A549 (cell line): ENCODE measurements at regions not wholly inside any gene's neighbourhood (a gene's known extent, or its start where the extent isn't known, plus 50 kb on each side); places are given as distances from the start of the nearest gene placed in this dataset.

Experiments
- ATAC-seq, 2 experiments: fragments of 200-7000 bp in 1 of 2; fragments of >200 bp in 1 of 2; cut with Nextera tagmentation in 1 of 2; cut with Tn5 transposase in 1 of 2; 3 replicates each; pipeline versions ENCODE4 v1.8.0 to v1.9.1; 2018 to 2020; ENCODE audit warnings: mild to moderate bottlenecking in 1 of 2, moderate library complexity in 1 of 2
- CTCF ChIA-PET: fragments of 300-600 bp; sonication (Branson Sonifier 250); formaldehyde crosslinking; extraction: SDS; loops from one replicate; lab custom pipeline; 2021; ENCODE audit warnings: antibody characterized with exemption, inconsistent platforms; lab: Yijun Ruan, JAX
- POLR2A ChIA-PET: fragments of 350-600 bp; formaldehyde crosslinking; extraction: SDS; loops from one replicate; lab custom pipeline; 2021; ENCODE audit warnings: antibody characterized with exemption, inconsistent platforms; lab: Yijun Ruan, JAX
- DNase-seq, 2 experiments: peaks; one replicate each; pipeline versions ENCODE4 v3.0.0 to v3.0.0-alpha.2; 2011 to 2016; ENCODE audit warnings: low read depth in 1 of 2, low spot score in 1 of 2
- FAIRE-seq: peaks from 2 replicates; lab custom pipeline; 2011; peaks lifted over from hg19 to GRCh38; lab: Jason Lieb, UNC
- H3K27ac ChIP-seq, 2 experiments: fragments of >200 bp; sonication (Bioruptor Twin); formaldehyde crosslinking; 3 replicates each; pipeline ENCODE4 v1.5.1; 2016 to 2017
- H3K4me1 ChIP-seq: fragments of >200 bp; sonication (Bioruptor Twin); formaldehyde crosslinking; 3 replicates; pipeline ENCODE4 v1.6.1; 2016
- H3K4me2 ChIP-seq: fragments of >200 bp; sonication (Bioruptor Twin); formaldehyde crosslinking; 3 replicates; pipeline ENCODE4 v1.6.1; 2016
- H3K4me3 ChIP-seq: fragments of >200 bp; sonication (Bioruptor Twin); formaldehyde crosslinking; 3 replicates; pipeline ENCODE4 v1.5.1; 2016
- H3K9me3 ChIP-seq: fragments of >200 bp; sonication (Bioruptor Twin); formaldehyde crosslinking; 3 replicates; pipeline ENCODE4 v1.6.1; 2016
- CBX8 ChIP-seq: fragments of 200-600 bp; sonication (generic); IDR thresholded peaks from 2 replicates; pipeline ENCODE4 v1.6.1; 2016
- CHD4 ChIP-seq: fragments of 200-600 bp; sonication (generic); IDR thresholded peaks from 2 replicates; pipeline ENCODE4 v1.6.1; 2016; ENCODE audit warnings: antibody characterized with exemption, mild to moderate bottlenecking, borderline replicate concordance
- EHF ChIP-seq: fragments of 250-450 bp; sonication (Bioruptor Pico); IDR thresholded peaks from 2 replicates; pipeline ENCODE4 v1.5.0; 2020; ENCODE audit warnings: mild to moderate bottlenecking
- EHMT2 ChIP-seq: fragments of 200-600 bp; sonication (generic); IDR thresholded peaks from 2 replicates; pipeline ENCODE4 v1.6.1; 2016; ENCODE audit warnings: antibody characterized with exemption, low read depth, mild to moderate bottlenecking, moderate library complexity
- HDAC2 ChIP-seq: fragments of 200-600 bp; sonication (generic); IDR thresholded peaks from 2 replicates; pipeline ENCODE4 v1.6.1; 2016
- HOXA7 ChIP-seq: fragments of 250-450 bp; sonication (Bioruptor Pico); IDR thresholded peaks from 2 replicates; pipeline ENCODE4 v1.5.0; 2020; ENCODE audit warnings: mild to moderate bottlenecking, moderate library complexity
- HOXB13 ChIP-seq: fragments of 250-450 bp; sonication (Bioruptor Pico); IDR thresholded peaks from 2 replicates; pipeline ENCODE4 v1.5.0; 2020; ENCODE audit warnings: low read depth, mild to moderate bottlenecking, moderate library complexity
- MYC ChIP-seq: IDR thresholded peaks from 2 replicates; pipeline ENCODE4 v1.6.1; 2012; ENCODE audit warnings: mild to moderate bottlenecking, inconsistent platforms, low read length, improper control_type of control experiment, borderline replicate concordance
- PHF8 ChIP-seq: fragments of 200-600 bp; sonication (generic); IDR thresholded peaks from 2 replicates; pipeline ENCODE4 v1.6.1; 2016; ENCODE audit warnings: low read depth, mild to moderate bottlenecking, antibody characterized with exemption, moderate library complexity, borderline replicate concordance
- RAD21 ChIP-seq, 2 experiments: fragments of >200 bp in 1 of 2; sonication (Bioruptor Twin) in 1 of 2; formaldehyde crosslinking in 1 of 2; IDR thresholded peaks in 1 of 2; conservative IDR thresholded peaks in 1 of 2; 2 replicates in 1 of 2; 3 replicates in 1 of 2; pipeline ENCODE4 v1.6.1; 2012 to 2018; ENCODE audit warnings: inconsistent platforms in 1 of 2
- RCOR1 ChIP-seq: fragments of 150-350 bp; IDR thresholded peaks from 2 replicates; pipeline ENCODE4 v1.6.1; 2014; ENCODE audit warnings: antibody characterized with exemption, low read length, low read depth
- RFX5 ChIP-seq: fragments of 450-650 bp; IDR thresholded peaks from 2 replicates; pipeline ENCODE4 v1.7.1; 2014; ENCODE audit warnings: antibody characterized with exemption, mild to moderate bottlenecking, moderate library complexity
- TP53 ChIP-seq: fragments of 250-450 bp; sonication (Bioruptor Pico); IDR thresholded peaks from 2 replicates; pipeline ENCODE4 v1.5.0; 2021; ENCODE audit warnings: mild to moderate bottlenecking, moderate library complexity
- ZFP36 ChIP-seq: fragments of 450-650 bp; IDR thresholded peaks from 2 replicates; pipeline ENCODE4 v1.6.1; 2014; ENCODE audit warnings: borderline replicate concordance; ENCODE audit not compliant: partially characterized antibody
- ZNF302 ChIP-seq: fragments of 250-450 bp; sonication (Bioruptor Pico); IDR thresholded peaks from 2 replicates; pipeline ENCODE4 v1.9.0; 2021; ENCODE audit warnings: inconsistent platforms, mild to moderate bottlenecking, moderate library complexity
- whole genome bisulfite sequencing: methylation state at CpG from one replicate; pipeline ENCODE4 v1.1.6; 2017; ENCODE audit errors: missing lambda C conversion rate; 5-methylcytosine and 5-hydroxymethylcytosine counted together
- TF ChIP-seq, protein P1 (sequence below): IDR thresholded peaks from 2 replicates; pipeline ENCODE4 v1.6.1; 2012; ENCODE audit warnings: low read depth, borderline replicate concordance
- TF ChIP-seq, protein P2 (sequence below): fragments of 250-450 bp; sonication (Bioruptor Pico); IDR thresholded peaks from 2 replicates; pipeline ENCODE4 v1.5.0; 2020; ENCODE audit warnings: low read depth, mild to moderate bottlenecking, moderate library complexity
- TF ChIP-seq, protein P3 (sequence below): fragments of 250-450 bp; sonication (Bioruptor Pico); IDR thresholded peaks from 2 replicates; pipeline ENCODE4 v1.5.0; 2021; ENCODE audit warnings: mild to moderate bottlenecking, moderate library complexity, borderline replicate concordance
- TF ChIP-seq, protein P4 (sequence below): fragments of 450-650 bp; IDR thresholded peaks from 2 replicates; pipeline ENCODE4 v1.6.1; 2014; ENCODE audit warnings: antibody characterized with exemption
- TF ChIP-seq, protein P5 (sequence below): IDR thresholded peaks from 2 replicates; pipeline ENCODE4 v1.6.1; 2012
- TF ChIP-seq, protein P6 (sequence below): fragments of 200-600 bp; sonication (generic); IDR thresholded peaks from 2 replicates; pipeline ENCODE4 v1.6.1; 2016; ENCODE audit warnings: antibody characterized with exemption, mild to moderate bottlenecking, moderate library complexity

DNA sequence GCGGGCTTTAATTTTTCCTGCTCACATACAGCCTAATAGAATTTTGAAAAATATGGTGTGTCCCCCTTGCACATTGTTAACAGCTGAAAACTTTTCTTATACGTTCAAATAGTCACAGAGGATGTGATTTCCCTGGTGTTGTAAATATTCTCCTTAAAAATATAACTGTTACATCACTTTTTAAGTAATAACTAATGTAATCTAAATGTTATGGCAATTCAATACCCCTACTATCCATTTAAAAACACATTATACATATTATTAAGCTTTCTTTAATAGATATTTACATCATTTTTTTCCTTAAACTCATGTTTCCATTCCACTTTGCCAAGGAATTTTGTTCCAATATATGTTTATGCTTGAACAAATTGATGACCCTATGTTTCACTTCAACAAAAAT, 85.5 kb upstream of the S1PR1 start:
- DNase-seq (no peak), ATAC-seq (no peak), FAIRE-seq (no peak)
- ChIA-PET POLR2A (no interaction called here), CTCF (no interaction called here)
- Histone ChIP-seq H3K4me3 (no peak overlapping the region), H3K4me1 (no peaks in the 10 kb centered on the region), H3K4me2 (no peak overlapping the region), H3K27ac (no peak overlapping the region), H3K9me3 (no peaks in the 10 kb centered on the region)
- 69% methylated on average over 2 of the region's 2 CpGs for WGBS
- TF ChIP-seq, protein P1, sequence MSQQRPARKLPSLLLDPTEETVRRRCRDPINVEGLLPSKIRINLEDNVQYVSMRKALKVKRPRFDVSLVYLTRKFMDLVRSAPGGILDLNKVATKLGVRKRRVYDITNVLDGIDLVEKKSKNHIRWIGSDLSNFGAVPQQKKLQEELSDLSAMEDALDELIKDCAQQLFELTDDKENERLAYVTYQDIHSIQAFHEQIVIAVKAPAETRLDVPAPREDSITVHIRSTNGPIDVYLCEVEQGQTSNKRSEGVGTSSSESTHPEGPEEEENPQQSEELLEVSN = no peak
- TF ChIP-seq CHD4 = no peak
- TF ChIP-seq HOXB13 = no peak
- no peak for TF ChIP-seq EHMT2
- no peak for TF ChIP-seq HDAC2
- no peak for TF ChIP-seq RCOR1
- TF ChIP-seq, protein P2, sequence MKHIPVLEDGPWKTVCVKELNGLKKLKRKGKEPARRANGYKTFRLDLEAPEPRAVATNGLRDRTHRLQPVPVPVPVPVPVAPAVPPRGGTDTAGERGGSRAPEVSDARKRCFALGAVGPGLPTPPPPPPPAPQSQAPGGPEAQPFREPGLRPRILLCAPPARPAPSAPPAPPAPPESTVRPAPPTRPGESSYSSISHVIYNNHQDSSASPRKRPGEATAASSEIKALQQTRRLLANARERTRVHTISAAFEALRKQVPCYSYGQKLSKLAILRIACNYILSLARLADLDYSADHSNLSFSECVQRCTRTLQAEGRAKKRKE = no peak

DNA sequence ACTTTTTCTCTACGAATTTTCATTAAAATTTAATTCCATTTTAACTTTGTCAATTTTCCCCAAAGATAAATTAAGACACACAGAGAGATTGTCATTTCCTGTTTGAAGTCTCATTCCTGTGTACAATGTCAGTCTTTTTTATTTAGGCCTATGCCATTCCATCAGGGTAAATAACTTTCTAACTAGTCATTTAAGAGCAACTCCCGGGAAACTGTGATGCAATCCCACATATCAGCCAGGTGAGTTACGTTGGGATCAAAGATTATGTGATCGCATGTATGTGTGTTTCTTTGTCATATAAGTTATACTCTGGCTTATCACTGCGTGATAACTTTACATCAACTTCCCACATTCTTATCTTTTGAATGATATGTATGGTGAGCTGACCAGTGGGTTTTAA, 86.1 kb upstream of the S1PR1 start:
- Histone ChIP-seq H3K4me2 (no peak overlapping the region), H3K27ac (no peak overlapping the region), H3K4me1 (no peaks in the 10 kb centered on the region), H3K9me3 (no peaks in the 10 kb centered on the region), H3K4me3 (no peak overlapping the region)
- 43% methylated on average over 5 of the region's 5 CpGs for WGBS
- no peak for ATAC-seq
- no peak for TF ChIP-seq TP53 (CRISPR knock-in tag)
- TF ChIP-seq ZFP36 = no peak
- TF ChIP-seq MYC = no peak
- no peak for TF ChIP-seq ZNF302 (CRISPR knock-in tag)
- TF ChIP-seq, protein P3, sequence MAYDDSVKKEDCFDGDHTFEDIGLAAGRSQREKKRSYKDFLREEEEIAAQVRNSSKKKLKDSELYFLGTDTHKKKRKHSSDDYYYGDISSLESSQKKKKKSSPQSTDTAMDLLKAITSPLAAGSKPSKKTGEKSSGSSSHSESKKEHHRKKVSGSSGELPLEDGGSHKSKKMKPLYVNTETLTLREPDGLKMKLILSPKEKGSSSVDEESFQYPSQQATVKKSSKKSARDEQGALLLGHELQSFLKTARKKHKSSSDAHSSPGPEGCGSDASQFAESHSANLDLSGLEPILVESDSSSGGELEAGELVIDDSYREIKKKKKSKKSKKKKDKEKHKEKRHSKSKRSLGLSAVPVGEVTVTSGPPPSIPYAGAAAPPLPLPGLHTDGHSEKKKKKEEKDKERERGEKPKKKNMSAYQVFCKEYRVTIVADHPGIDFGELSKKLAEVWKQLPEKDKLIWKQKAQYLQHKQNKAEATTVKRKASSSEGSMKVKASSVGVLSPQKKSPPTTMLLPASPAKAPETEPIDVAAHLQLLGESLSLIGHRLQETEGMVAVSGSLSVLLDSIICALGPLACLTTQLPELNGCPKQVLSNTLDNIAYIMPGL (CRISPR knock-in tag) = no peak
- TF ChIP-seq HOXA7 (CRISPR knock-in tag) = no peak
- POLR2A ChIA-PET = no interaction called here
- CTCF ChIA-PET = no interaction called here
- no peak for FAIRE-seq
- DNase-seq = no peak

DNA sequence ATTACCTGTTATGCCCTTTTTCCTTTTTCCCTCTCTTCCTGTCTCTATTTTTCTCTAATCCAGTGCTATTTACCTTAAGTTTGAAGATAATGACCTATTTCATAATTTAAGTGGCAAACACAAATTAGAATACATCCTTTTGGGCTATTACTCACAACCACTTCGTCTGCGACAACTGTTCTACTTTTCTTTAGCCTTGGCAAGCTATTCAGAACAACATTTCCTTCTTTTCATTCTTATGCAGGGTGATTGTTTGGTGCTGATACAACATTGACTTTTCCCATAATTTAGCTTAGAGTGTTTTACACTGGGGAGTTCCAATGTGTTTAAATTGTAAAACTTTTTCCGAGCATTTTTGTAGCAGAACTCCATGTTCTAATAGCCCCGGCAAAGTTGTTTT, 86.6 kb upstream of the S1PR1 start:
- ChIA-PET CTCF (no interaction called here), POLR2A (no interaction called here)
- Histone ChIP-seq H3K9me3 (no peaks in the 10 kb centered on the region), H3K4me1 (no peaks in the 10 kb centered on the region), H3K27ac (no peak overlapping the region), H3K4me3 (no peak overlapping the region), H3K4me2 (no peak overlapping the region)
- TF ChIP-seq TP53 (CRISPR knock-in tag) (no peak), RAD21 (conservative IDR thresholded peaks at IDR 0.05 in 1 of 2, IDR thresholded peaks at IDR 0.05 in 1 of 2) (no peak), RFX5 (no peak), CBX8 (no peak)
- TF ChIP-seq, protein P1 = no peak
- FAIRE-seq = no peak
- WGBS = 86% methylated on average over 4 of the region's 4 CpGs
- DNase-seq = no peak
- ATAC-seq = no peak

DNA sequence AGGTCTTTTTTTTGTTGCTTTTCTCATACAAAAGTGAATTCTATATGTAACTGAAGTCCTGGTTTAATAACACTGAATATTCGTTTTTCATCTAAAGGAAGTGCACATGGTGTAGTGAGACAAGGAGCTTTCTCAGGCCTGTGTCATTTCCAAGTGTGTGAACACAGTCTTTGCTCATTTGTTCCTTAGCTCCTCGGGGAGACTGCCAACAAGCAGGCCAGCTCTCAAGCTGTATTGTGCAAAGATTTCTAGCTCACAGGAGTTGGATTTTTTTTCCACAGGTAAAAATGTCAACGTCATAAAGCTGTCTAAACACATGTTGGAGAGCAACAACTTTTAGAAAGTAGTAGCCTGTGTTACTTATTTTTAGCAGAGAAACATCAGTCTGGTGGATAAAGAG, 87.8 kb upstream of the S1PR1 start:
- FAIRE-seq = no peak
- TF ChIP-seq, protein P4, sequence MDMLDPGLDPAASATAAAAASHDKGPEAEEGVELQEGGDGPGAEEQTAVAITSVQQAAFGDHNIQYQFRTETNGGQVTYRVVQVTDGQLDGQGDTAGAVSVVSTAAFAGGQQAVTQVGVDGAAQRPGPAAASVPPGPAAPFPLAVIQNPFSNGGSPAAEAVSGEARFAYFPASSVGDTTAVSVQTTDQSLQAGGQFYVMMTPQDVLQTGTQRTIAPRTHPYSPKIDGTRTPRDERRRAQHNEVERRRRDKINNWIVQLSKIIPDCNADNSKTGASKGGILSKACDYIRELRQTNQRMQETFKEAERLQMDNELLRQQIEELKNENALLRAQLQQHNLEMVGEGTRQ = no peak
- TF ChIP-seq EHF (CRISPR knock-in tag) (no peak), EHMT2 (no peak), PHF8 (no peak)
- TF ChIP-seq, protein P5, sequence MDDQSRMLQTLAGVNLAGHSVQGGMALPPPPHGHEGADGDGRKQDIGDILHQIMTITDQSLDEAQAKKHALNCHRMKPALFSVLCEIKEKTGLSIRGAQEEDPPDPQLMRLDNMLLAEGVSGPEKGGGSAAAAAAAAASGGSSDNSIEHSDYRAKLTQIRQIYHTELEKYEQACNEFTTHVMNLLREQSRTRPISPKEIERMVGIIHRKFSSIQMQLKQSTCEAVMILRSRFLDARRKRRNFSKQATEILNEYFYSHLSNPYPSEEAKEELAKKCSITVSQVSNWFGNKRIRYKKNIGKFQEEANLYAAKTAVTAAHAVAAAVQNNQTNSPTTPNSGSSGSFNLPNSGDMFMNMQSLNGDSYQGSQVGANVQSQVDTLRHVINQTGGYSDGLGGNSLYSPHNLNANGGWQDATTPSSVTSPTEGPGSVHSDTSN = no peak
- TF ChIP-seq, protein P6, sequence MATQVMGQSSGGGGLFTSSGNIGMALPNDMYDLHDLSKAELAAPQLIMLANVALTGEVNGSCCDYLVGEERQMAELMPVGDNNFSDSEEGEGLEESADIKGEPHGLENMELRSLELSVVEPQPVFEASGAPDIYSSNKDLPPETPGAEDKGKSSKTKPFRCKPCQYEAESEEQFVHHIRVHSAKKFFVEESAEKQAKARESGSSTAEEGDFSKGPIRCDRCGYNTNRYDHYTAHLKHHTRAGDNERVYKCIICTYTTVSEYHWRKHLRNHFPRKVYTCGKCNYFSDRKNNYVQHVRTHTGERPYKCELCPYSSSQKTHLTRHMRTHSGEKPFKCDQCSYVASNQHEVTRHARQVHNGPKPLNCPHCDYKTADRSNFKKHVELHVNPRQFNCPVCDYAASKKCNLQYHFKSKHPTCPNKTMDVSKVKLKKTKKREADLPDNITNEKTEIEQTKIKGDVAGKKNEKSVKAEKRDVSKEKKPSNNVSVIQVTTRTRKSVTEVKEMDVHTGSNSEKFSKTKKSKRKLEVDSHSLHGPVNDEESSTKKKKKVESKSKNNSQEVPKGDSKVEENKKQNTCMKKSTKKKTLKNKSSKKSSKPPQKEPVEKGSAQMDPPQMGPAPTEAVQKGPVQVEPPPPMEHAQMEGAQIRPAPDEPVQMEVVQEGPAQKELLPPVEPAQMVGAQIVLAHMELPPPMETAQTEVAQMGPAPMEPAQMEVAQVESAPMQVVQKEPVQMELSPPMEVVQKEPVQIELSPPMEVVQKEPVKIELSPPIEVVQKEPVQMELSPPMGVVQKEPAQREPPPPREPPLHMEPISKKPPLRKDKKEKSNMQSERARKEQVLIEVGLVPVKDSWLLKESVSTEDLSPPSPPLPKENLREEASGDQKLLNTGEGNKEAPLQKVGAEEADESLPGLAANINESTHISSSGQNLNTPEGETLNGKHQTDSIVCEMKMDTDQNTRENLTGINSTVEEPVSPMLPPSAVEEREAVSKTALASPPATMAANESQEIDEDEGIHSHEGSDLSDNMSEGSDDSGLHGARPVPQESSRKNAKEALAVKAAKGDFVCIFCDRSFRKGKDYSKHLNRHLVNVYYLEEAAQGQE = no peak

More for the DNA sequence above, 87.8 kb upstream of the S1PR1 start:
- ATAC-seq (no peak), DNase-seq (no peak)
- H3K4me3 ChIP-seq = no peak overlapping the region
- WGBS = 8% methylated on average over 3 of the region's 3 CpGs
- POLR2A ChIA-PET = no interaction called here
- no peaks in the 10 kb centered on the region for H3K4me1 ChIP-seq
- H3K9me3 ChIP-seq = no peaks in the 10 kb centered on the region
- no peak overlapping the region for H3K27ac ChIP-seq
- CTCF ChIA-PET = no interaction called here
- no peak overlapping the region for H3K4me2 ChIP-seq
